ENCODE measurements at regions not wholly inside any gene's neighbourhood (a gene's known extent, or its start where the extent isn't known, plus 50 kb on each side); places are given as distances from the start of the nearest gene placed in this dataset.

DNA sequence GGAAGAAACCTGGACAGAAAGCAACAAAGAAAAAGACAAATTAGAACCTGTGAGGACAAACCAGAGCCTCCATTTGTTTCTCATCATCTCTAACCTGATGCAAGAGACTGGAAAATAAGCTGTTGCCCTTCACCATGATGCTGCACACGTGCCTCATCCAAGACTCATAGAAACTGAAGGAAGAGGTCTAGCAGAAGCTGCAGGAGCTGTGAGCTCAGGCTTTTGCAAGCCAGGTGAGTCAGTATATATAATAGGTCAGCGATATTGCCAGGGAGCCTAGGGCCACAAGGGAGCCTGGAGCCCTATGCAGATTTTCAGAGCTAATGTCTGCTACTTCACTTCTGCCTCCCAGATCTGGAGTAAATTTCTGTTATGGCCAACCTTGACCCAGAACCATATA lies 163.1 kb downstream of the LNPK start:
- TF ChIP-seq, protein P1, sequence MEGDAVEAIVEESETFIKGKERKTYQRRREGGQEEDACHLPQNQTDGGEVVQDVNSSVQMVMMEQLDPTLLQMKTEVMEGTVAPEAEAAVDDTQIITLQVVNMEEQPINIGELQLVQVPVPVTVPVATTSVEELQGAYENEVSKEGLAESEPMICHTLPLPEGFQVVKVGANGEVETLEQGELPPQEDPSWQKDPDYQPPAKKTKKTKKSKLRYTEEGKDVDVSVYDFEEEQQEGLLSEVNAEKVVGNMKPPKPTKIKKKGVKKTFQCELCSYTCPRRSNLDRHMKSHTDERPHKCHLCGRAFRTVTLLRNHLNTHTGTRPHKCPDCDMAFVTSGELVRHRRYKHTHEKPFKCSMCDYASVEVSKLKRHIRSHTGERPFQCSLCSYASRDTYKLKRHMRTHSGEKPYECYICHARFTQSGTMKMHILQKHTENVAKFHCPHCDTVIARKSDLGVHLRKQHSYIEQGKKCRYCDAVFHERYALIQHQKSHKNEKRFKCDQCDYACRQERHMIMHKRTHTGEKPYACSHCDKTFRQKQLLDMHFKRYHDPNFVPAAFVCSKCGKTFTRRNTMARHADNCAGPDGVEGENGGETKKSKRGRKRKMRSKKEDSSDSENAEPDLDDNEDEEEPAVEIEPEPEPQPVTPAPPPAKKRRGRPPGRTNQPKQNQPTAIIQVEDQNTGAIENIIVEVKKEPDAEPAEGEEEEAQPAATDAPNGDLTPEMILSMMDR (IDR thresholded peaks at IDR 0.05 in 2 of 3, conservative IDR thresholded peaks at IDR 0.05 in 1 of 3; ENCODE audit: borderline replicate concordance in 1 of 3, insufficient read depth in 1 of 3, low read depth in 2 of 3, low read length in 2 of 3), result no peak
- TF ChIP-seq, protein P2, sequence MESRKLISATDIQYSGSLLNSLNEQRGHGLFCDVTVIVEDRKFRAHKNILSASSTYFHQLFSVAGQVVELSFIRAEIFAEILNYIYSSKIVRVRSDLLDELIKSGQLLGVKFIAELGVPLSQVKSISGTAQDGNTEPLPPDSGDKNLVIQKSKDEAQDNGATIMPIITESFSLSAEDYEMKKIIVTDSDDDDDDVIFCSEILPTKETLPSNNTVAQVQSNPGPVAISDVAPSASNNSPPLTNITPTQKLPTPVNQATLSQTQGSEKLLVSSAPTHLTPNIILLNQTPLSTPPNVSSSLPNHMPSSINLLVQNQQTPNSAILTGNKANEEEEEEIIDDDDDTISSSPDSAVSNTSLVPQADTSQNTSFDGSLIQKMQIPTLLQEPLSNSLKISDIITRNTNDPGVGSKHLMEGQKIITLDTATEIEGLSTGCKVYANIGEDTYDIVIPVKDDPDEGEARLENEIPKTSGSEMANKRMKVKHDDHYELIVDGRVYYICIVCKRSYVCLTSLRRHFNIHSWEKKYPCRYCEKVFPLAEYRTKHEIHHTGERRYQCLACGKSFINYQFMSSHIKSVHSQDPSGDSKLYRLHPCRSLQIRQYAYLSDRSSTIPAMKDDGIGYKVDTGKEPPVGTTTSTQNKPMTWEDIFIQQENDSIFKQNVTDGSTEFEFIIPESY (IDR thresholded peaks at IDR 0.05; ENCODE audit: extremely low read depth, insufficient replicate concordance, low read length), result no peak
- no peak for TF ChIP-seq CBX3 (IDR thresholded peaks at IDR 0.05; ENCODE audit: low read depth)
- TF ChIP-seq POLR2A (IDR thresholded peaks at IDR 0.05; ENCODE audit: borderline replicate concordance, extremely low read depth, insufficient read depth, insufficient read length), result no peak
- no peak for TF ChIP-seq SRF (IDR thresholded peaks at IDR 0.05; ENCODE audit: low read depth)
- TF ChIP-seq ELF1 (IDR thresholded peaks at IDR 0.05; ENCODE audit: borderline replicate concordance, low read depth), result no peak
- no peak for TF ChIP-seq EZH2phosphoT487 (IDR thresholded peaks at IDR 0.05; ENCODE audit: borderline replicate concordance)
